Suprapubic skin (tissue), 4 donors: ENCODE measurements at regions not wholly inside any gene's neighbourhood (a gene's known extent, or its start where the extent isn't known, plus 50 kb on each side); places are given as distances from the start of the nearest gene placed in this dataset.

Experiments used
- DNase-seq, 2 donors: peaks; one replicate each; pipeline ENCODE4 v3.0.0-alpha.2; 2019; ENCODE audit warnings: low spot score in 2 of 2
- H3K27ac ChIP-seq: fragments of 200-600 bp; sonication (generic); one replicate; pipeline ENCODE4 v1.5.1; 2019
- H3K27me3 ChIP-seq: fragments of 200-600 bp; sonication (generic); one replicate; pipeline ENCODE4 v1.5.1; 2019
- H3K36me3 ChIP-seq: fragments of 200-600 bp; sonication (generic); one replicate; pipeline ENCODE4 v1.5.1; 2019
- H3K4me1 ChIP-seq: fragments of 200-600 bp; sonication (generic); one replicate; pipeline ENCODE4 v1.5.1; 2019
- H3K4me3 ChIP-seq: fragments of 200-600 bp; sonication (generic); one replicate; pipeline ENCODE4 v1.5.1; 2019; ENCODE audit warnings: mild to moderate bottlenecking
- H3K9me3 ChIP-seq: fragments of 200-600 bp; sonication (generic); one replicate; pipeline ENCODE4 v1.5.1; 2019
- CTCF ChIP-seq, 2 donors: fragments of 200-600 bp in 1 of 2; fragments of 450-650 bp in 1 of 2; sonication (generic) in 1 of 2; IDR thresholded peaks; one replicate each; pipeline ENCODE4 v1.5.1; 2016 to 2019; ENCODE audit warnings: antibody characterized with exemption in 2 of 2, mild to moderate bottlenecking in 1 of 2, moderate library complexity in 1 of 2
- EP300 ChIP-seq: sonication (generic); formaldehyde crosslinking; IDR thresholded peaks from one replicate; pipeline ENCODE4 v1.6.1; 2017; ENCODE audit warnings: antibody characterized with exemption
- POLR2A ChIP-seq, 2 donors: fragments of 450-650 bp; IDR thresholded peaks; one replicate each; pipeline ENCODE4 v1.6.1; 2017; ENCODE audit warnings: antibody characterized with exemption in 2 of 2, mild to moderate bottlenecking in 2 of 2, moderate library complexity in 2 of 2
- POLR2AphosphoS5 ChIP-seq, 3 donors: sonication (generic); formaldehyde crosslinking; IDR thresholded peaks; one replicate each; pipeline ENCODE4 v1.6.1; 2017; ENCODE audit warnings: antibody characterized with exemption in 3 of 3
- WGBS: methylation state at CpG from one replicate; pipeline ENCODE4 v1.1.5; 2018; 5-methylcytosine and 5-hydroxymethylcytosine counted together

GRCh38 chr7:142586611-142587010, 162.7 kb upstream of the PRSS1 start:
- no peaks in the 10 kb centered on the region for H3K27me3 ChIP-seq
- no peak overlapping the region for H3K27ac ChIP-seq
- 93% methylated on average over 3 of the region's 3 CpGs for WGBS
- no peak overlapping the region for H3K4me3 ChIP-seq
- no peak for TF ChIP-seq POLR2AphosphoS5 (IDR thresholded peaks at IDR 0.05)
- no peak for TF ChIP-seq CTCF (IDR thresholded peaks at IDR 0.05)
- no peak for TF ChIP-seq EP300
- no peak for TF ChIP-seq POLR2A (IDR thresholded peaks at IDR 0.05)
- H3K4me1 ChIP-seq: peaks cover 7% of the 10 kb centered on the region
- no peak for DNase-seq
- no peaks in the 10 kb centered on the region for H3K9me3 ChIP-seq
- H3K36me3 ChIP-seq: no peaks in the 10 kb centered on the region

GRCh38 chr7:142585425-142585824, 163.8 kb upstream of the PRSS1 start:
- Histone ChIP-seq H3K4me1 (peaks cover 7% of the 10 kb centered on the region), H3K4me3 (no peak overlapping the region), H3K9me3 (no peaks in the 10 kb centered on the region), H3K36me3 (no peaks in the 10 kb centered on the region), H3K27me3 (no peaks in the 10 kb centered on the region), H3K27ac (no peak overlapping the region)
- DNase-seq: no peak
- TF ChIP-seq CTCF (IDR thresholded peaks at IDR 0.05): no peak
- WGBS: 61% methylated on average over 2 of the region's 2 CpGs

GRCh38 chr7:142584765-142585164, 164.5 kb upstream of the PRSS1 start:
- H3K36me3 ChIP-seq: no peaks in the 10 kb centered on the region
- no peaks in the 10 kb centered on the region for H3K27me3 ChIP-seq
- TF ChIP-seq EP300 (no peak), POLR2AphosphoS5 (IDR thresholded peaks at IDR 0.05) (no peak), POLR2A (IDR thresholded peaks at IDR 0.05) (no peak), CTCF (IDR thresholded peaks at IDR 0.05) (no peak)
- no peaks in the 10 kb centered on the region for H3K9me3 ChIP-seq
- WGBS: 91% methylated on average over 2 of the region's 2 CpGs
- H3K4me1 ChIP-seq: peaks cover 7% of the 10 kb centered on the region
- no peak for DNase-seq
- no peak overlapping the region for H3K27ac ChIP-seq
- H3K4me3 ChIP-seq: no peak overlapping the region

- no peaks in the 10 kb centered on the region for H3K9me3 ChIP-seq
- H3K4me1 ChIP-seq: peaks cover 7% of the 10 kb centered on the region
- TF ChIP-seq POLR2AphosphoS5 (IDR thresholded peaks at IDR 0.05) (no peak), EP300 (no peak), CTCF (IDR thresholded peaks at IDR 0.05) (no peak), POLR2A (IDR thresholded peaks at IDR 0.05) (no peak)
- no peaks in the 10 kb centered on the region for H3K27me3 ChIP-seq
- no peak overlapping the region for H3K27ac ChIP-seq
- no peak overlapping the region for H3K4me3 ChIP-seq
- 25% methylated on average over 2 of the region's 2 CpGs for WGBS
- no peak for DNase-seq
- H3K36me3 ChIP-seq: no peaks in the 10 kb centered on the region
Observed at GRCh38 chr7:142583446-142583845, 165.8 kb upstream of the PRSS1 start.

- Histone ChIP-seq H3K4me3 (no peak overlapping the region), H3K27me3 (no peaks in the 10 kb centered on the region), H3K9me3 (no peaks in the 10 kb centered on the region), H3K4me1 (peaks cover 7% of the 10 kb centered on the region), H3K27ac (no peak overlapping the region), H3K36me3 (no peaks in the 10 kb centered on the region)
- no peak for DNase-seq
- 98% methylated on average over 3 of the region's 3 CpGs for WGBS
- TF ChIP-seq POLR2A (IDR thresholded peaks at IDR 0.05) (no peak), EP300 (no peak), CTCF (IDR thresholded peaks at IDR 0.05) (no peak), POLR2AphosphoS5 (IDR thresholded peaks at IDR 0.05) (no peak)
Observed at GRCh38 chr7:142582351-142582750, 166.9 kb upstream of the PRSS1 start.
